AG09309 (cell line): ENCODE measurements at regions not wholly inside any gene's neighbourhood (a gene's known extent, or its start where the extent isn't known, plus 50 kb on each side); places are given as distances from the start of the nearest gene placed in this dataset.

Experiments
- DNase-seq: peaks from one replicate; pipeline ENCODE4 v3.0.0-alpha.2; 2010; ENCODE audit warnings: low read depth
- H3K4me3 ChIP-seq: 2 replicates; pipeline ENCODE4 v1.5.1; 2011; ENCODE audit warnings: mild to moderate bottlenecking, low read depth, low read length, moderate library complexity; ENCODE audit not compliant: control insufficient read depth
- CTCF ChIP-seq: IDR thresholded peaks from 2 replicates; pipeline ENCODE4 v1.5.1; 2011; ENCODE audit warnings: mild to moderate bottlenecking, low read depth, low read length, inconsistent platforms; ENCODE audit not compliant: insufficient read depth, control insufficient read depth; ENCODE audit errors: missing control alignments

GRCh38 chr21:35540950-35541638 lies 492.0 kb upstream of the RUNX1 start:
- no peak overlapping the region for H3K4me3 ChIP-seq
- no peak for TF ChIP-seq CTCF
- DNase-seq, result no peak

- no peak for TF ChIP-seq CTCF
- H3K4me3 ChIP-seq, result no peak overlapping the region
- no peak for DNase-seq
These were observed 489.3 kb upstream of the RUNX1 start for GRCh38 chr21:35538386-35538785.

GRCh38 chr21:35537604-35538003 lies 488.5 kb upstream of the RUNX1 start:
- no peak for TF ChIP-seq CTCF
- DNase-seq, result no peak
- no peak overlapping the region for H3K4me3 ChIP-seq

- no peak overlapping the region for H3K4me3 ChIP-seq
- TF ChIP-seq CTCF, result no peak
- DNase-seq, result no peak
These were observed 484.8 kb upstream of the RUNX1 start for GRCh38 chr21:35533893-35534292.

GRCh38 chr21:35530766-35531165 lies 481.7 kb upstream of the RUNX1 start:
- TF ChIP-seq CTCF, result no peak
- DNase-seq, result no peak
- H3K4me3 ChIP-seq, result no peak overlapping the region

GRCh38 chr21:35529171-35529863 lies 480.2 kb upstream of the RUNX1 start:
- no peak overlapping the region for H3K4me3 ChIP-seq
- TF ChIP-seq CTCF, result no peak
- DNase-seq, result no peak
